ENCODE measurements at regions not wholly inside any gene's neighbourhood (a gene's known extent, or its start where the extent isn't known, plus 50 kb on each side); places are given as distances from the start of the nearest gene placed in this dataset.

- Histone ChIP-seq H2BK20ac (ENCODE audit: low read depth, low read length, poor library complexity, severe bottlenecking) (no peak overlapping the region), H3T11ph (ENCODE audit: low read length) (no peak overlapping the region), H3K4me1 (ENCODE audit: insufficient read depth, low read length) (peaks cover 9% of the 10 kb centered on the region; the same call in 1 of the 2 replicates), H2BK12ac (ENCODE audit: insufficient read length, low read depth, low read length) (no peak overlapping the region), H4K20me1 (ENCODE audit: control insufficient read depth, insufficient read depth, insufficient read length) (no peaks in the 10 kb centered on the region), H4K91ac (ENCODE audit: insufficient read length, low read depth, low read length) (no peak overlapping the region), H3K23me2 (ENCODE audit: insufficient read length, low read depth, low read length, poor library complexity, severe bottlenecking) (no peaks in the 10 kb centered on the region), H3K79me2 (ENCODE audit: insufficient read depth, low read length) (no peaks in the 10 kb centered on the region), H2BK15ac (ENCODE audit: low read depth, low read length) (no peak overlapping the region), H3K56ac (ENCODE audit: insufficient read length, low read depth, low read length) (no peak overlapping the region), H3K23ac (ENCODE audit: insufficient read length, low read depth, low read length) (no peak overlapping the region), H3K9me3 (ENCODE audit: control insufficient read depth, low read depth, low read length) (no peaks in the 10 kb centered on the region), H3K27me3 (ENCODE audit: insufficient read depth, low read length) (no peaks in the 10 kb centered on the region), H2AFZ (ENCODE audit: low read length) (no peak overlapping the region), H4K5ac (ENCODE audit: insufficient read length, low read depth, low read length) (no peak overlapping the region), H3K4ac (ENCODE audit: low read depth, low read length) (no peak overlapping the region), H3K14ac (ENCODE audit: insufficient read depth, low read length) (no peak overlapping the region), H2AK5ac (ENCODE audit: insufficient read length, low read length) (no peak overlapping the region), H3K79me1 (ENCODE audit: insufficient read depth, low read depth, low read length, poor library complexity, severe bottlenecking) (no peaks in the 10 kb centered on the region), H2BK5ac (ENCODE audit: insufficient read length, low read length) (no peak overlapping the region), H3K18ac (ENCODE audit: insufficient read length, low read depth, low read length) (no peak overlapping the region), H3K9ac (ENCODE audit: extremely low read depth, insufficient read length, low read length) (no peak overlapping the region), H3K27ac (ENCODE audit: insufficient read length, low read depth, low read length) (no peak overlapping the region), H4K8ac (replicated peaks; ENCODE audit: insufficient read length, low read depth, low read length) (no peak overlapping the region), H3K4me2 (ENCODE audit: insufficient read depth, insufficient read length, low read length) (no peak overlapping the region), H2BK120ac (ENCODE audit: low read depth, low read length, poor library complexity, severe bottlenecking) (no peak overlapping the region)
- H3K27ac Mint-ChIP-seq, result peak overlapping the region; percentile 81 to 96 (median 94); a peak in 5 of 7 replicates
- no CpG with 5 or more reads among the region's 4 CpGs for WGBS (ENCODE audit: extremely low coverage, insufficient read length, low lambda C conversion rate)
- H3K4me1 Mint-ChIP-seq, result peaks cover 35 to 40% of the 10 kb centered on the region in 2 experiments
- peaks cover 12 to 13% of the 10 kb centered on the region in 2 experiments for H3K9me3 Mint-ChIP-seq
- H3K27me3 Mint-ChIP-seq (ENCODE audit: low read depth), result 0 out of 2 replicates have a peak, but pooled peaks cover 2% of the 10 kb centered on the region
- DNase-seq, result no peak
- H3K4me3 Mint-ChIP-seq, result no peak overlapping the region
- peaks cover 7 to 10% (median 9%) of the 10 kb centered on the region in 3 experiments; a peak in 5 of 7 replicates for H3K36me3 Mint-ChIP-seq (ENCODE audit: insufficient read depth in 1 of 3, low read depth in 3 of 3)
- TF ChIP-seq CTCF (conservative IDR thresholded peaks at IDR 0.05), result no peak
Observed at GRCh38 chr3:150097588-150097890, 126.8 kb upstream of the PFN2 start.
